ENCODE measurements at regions not wholly inside any gene's neighbourhood (a gene's known extent, or its start where the extent isn't known, plus 50 kb on each side); places are given as distances from the start of the nearest gene placed in this dataset.

DNA sequence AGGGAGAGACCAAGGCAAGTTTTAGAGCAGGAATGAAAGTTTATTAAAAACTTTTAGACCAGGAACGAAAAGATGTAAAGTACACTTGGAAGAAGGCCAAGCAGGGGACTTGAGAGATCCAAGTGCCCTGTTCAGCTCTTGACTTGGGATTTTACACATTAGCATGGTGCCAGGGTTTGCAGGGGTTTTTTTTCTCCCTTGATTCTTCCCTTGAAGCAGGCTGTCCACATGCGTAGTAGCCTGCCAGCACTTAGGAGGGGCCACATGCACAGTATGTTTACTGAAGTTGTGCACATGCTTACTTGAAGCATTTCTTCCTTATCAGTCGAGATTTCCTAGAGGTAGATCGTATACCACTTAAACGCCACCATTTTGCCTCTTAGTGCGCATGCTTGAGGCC, 277.5 kb upstream of the AGTR1 start:
- TF ChIP-seq CTCF (IDR thresholded peaks at IDR 0.05) (no peak), POLR2A (IDR thresholded peaks at IDR 0.05) (no peak), EP300 (IDR thresholded peaks at IDR 0.05) (no peak)

All from gastroesophageal sphincter (tissue), 3 donors.